ENCODE measurements at regions not wholly inside any gene's neighbourhood (a gene's known extent, or its start where the extent isn't known, plus 50 kb on each side); places are given as distances from the start of the nearest gene placed in this dataset.

GRCh38 chr6:68247782-68248181 is 387.3 kb upstream of the ADGRB3 start (continued):
- TF ChIP-seq SMAD1 (IDR thresholded peaks at IDR 0.05; ENCODE audit: low read depth, low read length, partially characterized antibody) (no peak), ZNF778 (CRISPR knock-in tag; IDR thresholded peaks at IDR 0.05) (no peak), ZBTB17 (CRISPR knock-in tag; IDR thresholded peaks at IDR 0.05) (no peak), ZFP1 (CRISPR knock-in tag; IDR thresholded peaks at IDR 0.05) (no peak), ID3 (CRISPR knock-in tag; IDR thresholded peaks at IDR 0.05) (no peak), ID3 (tag; IDR thresholded peaks at IDR 0.05) (no peak), CHAMP1 (IDR thresholded peaks at IDR 0.05) (no peak)

GRCh38 chr6:68240726-68241125 is 394.4 kb upstream of the ADGRB3 start:
- H3K9ac ChIP-seq (ENCODE audit: insufficient read depth in 1 of 2, low read depth in 2 of 2, low read length in 2 of 2) = no peak overlapping the region
- H3K4me1 ChIP-seq (replicated peaks in 1 of 2; ENCODE audit: control insufficient read depth in 2 of 2, insufficient read depth in 2 of 2, low read length in 2 of 2) = peaks cover 0 to 18% of the 10 kb centered on the region in 2 experiments; a peak in 2 of 5 replicates
- no peak for ATAC-seq
- no TSS peak for BruUV-seq (replicated peaks)
- CTCF ChIA-PET (ENCODE audit: low intra/inter-chr PET ratio) = no interaction called here
- no peak overlapping the region for H3K4me3 ChIP-seq
- no peaks in the 10 kb centered on the region for H4K20me1 ChIP-seq (replicated peaks; ENCODE audit: control insufficient read depth, insufficient read depth, low read length)
- intact Hi-C loops (cut with micrococcal nuclease) (no loop called here), in situ Hi-C loops (cut with MboI) (no loop called here)
- H3K79me2 ChIP-seq (ENCODE audit: control insufficient read depth, insufficient read depth, low read length) = no peaks in the 10 kb centered on the region
- no peaks in the 10 kb centered on the region for H3K27me3 ChIP-seq (ENCODE audit: control insufficient read depth in 2 of 2, insufficient read depth in 2 of 2, low read length in 2 of 2)
- H3K4me2 ChIP-seq (ENCODE audit: insufficient read depth, low read length) = no peak overlapping the region
- DNase-seq (ENCODE audit: extremely low read depth in 1 of 4, low spot score in 3 of 4) = no peak
- POLR2A ChIA-PET = no interaction called here
- no peaks in the 10 kb centered on the region for H3K36me3 ChIP-seq (ENCODE audit: control insufficient read depth, insufficient read depth, low read length)
- no peaks in the 10 kb centered on the region for H3K9me1 ChIP-seq (ENCODE audit: control insufficient read depth, insufficient read depth, low read length)
- no peaks in the 10 kb centered on the region for H3K9me3 ChIP-seq (replicated peaks; ENCODE audit: control insufficient read depth, insufficient read depth, low read depth, low read length)
- H3K27ac ChIP-seq (ENCODE audit: extremely low read depth, low read depth, low read length) = peak overlapping the region; percentile 11; the same call in 1 of the 3 replicates
- H2AFZ ChIP-seq (ENCODE audit: low read depth, low read length) = peak overlapping the region; percentile 57
- no peak for FAIRE-seq
- TF ChIP-seq ZNF133 (CRISPR knock-in tag; IDR thresholded peaks at IDR 0.05) (no peak), SMC3 (conservative IDR thresholded peaks at IDR 0.05; ENCODE audit: insufficient read depth, low read depth, low read length) (no peak), TRIM24 (IDR thresholded peaks at IDR 0.05) (no peak), HOXB6 (CRISPR knock-in tag; IDR thresholded peaks at IDR 0.05; ENCODE audit: borderline replicate concordance) (no peak), ZBTB34 (CRISPR knock-in tag; IDR thresholded peaks at IDR 0.05) (no peak), SRSF7 (optimal IDR thresholded peaks at IDR 0.05; ENCODE audit: low read depth, low read length) (no peak), PHF21A (IDR thresholded peaks at IDR 0.05; ENCODE audit: borderline replicate concordance, low read depth) (no peak)

Data from K562 (cell line).